ENCODE measurements at regions not wholly inside any gene's neighbourhood (a gene's known extent, or its start where the extent isn't known, plus 50 kb on each side); places are given as distances from the start of the nearest gene placed in this dataset.
A peak's percentile ranks its signal among the peaks of the same experiment; 100 is the strongest.

- H3K4me3 ChIP-seq = no peak overlapping the region
- 61 to 62% methylated on average over 1 of the region's 1 CpG for WGBS, 2 donors
- H3K9me3 ChIP-seq = no peaks in the 10 kb centered on the region
- H3K27ac ChIP-seq = no peak overlapping the region
- peaks cover 0 to 8% (median 0%) of the 10 kb centered on the region in 4 donors for H3K4me1 ChIP-seq
- no peaks in the 10 kb centered on the region for H3K36me3 ChIP-seq
- TF ChIP-seq POLR2A (IDR thresholded peaks at IDR 0.05) (no peak), CTCF (IDR thresholded peaks at IDR 0.05) (no peak), EP300 (IDR thresholded peaks at IDR 0.05) (no peak)
- H3K27me3 ChIP-seq = no peaks in the 10 kb centered on the region
- DNase-seq (ENCODE audit: low spot score in 2 of 2) = no peak
These were observed 491.3 kb upstream of the AGTR1 start for GRCh38 chr3:148206446-148206845.

- Histone ChIP-seq H3K4me3 (no peak overlapping the region), H3K36me3 (no peaks in the 10 kb centered on the region), H3K4me1 (peaks cover 0 to 2% (median 0%) of the 10 kb centered on the region in 4 donors), H3K27ac (no peak overlapping the region), H3K9me3 (no peaks in the 10 kb centered on the region), H3K27me3 (no peaks in the 10 kb centered on the region)
- DNase-seq (ENCODE audit: low spot score in 2 of 2) = no peak
- no peak for TF ChIP-seq CTCF (IDR thresholded peaks at IDR 0.05)
- TF ChIP-seq POLR2A (IDR thresholded peaks at IDR 0.05) = no peak
- TF ChIP-seq EP300 (IDR thresholded peaks at IDR 0.05) = no peak
These were observed 488.7 kb upstream of the AGTR1 start for GRCh38 chr3:148208975-148209374.

- H3K27ac ChIP-seq = no peak overlapping the region
- H3K4me1 ChIP-seq = no peaks in the 10 kb centered on the region
- no peaks in the 10 kb centered on the region for H3K36me3 ChIP-seq
- no peaks in the 10 kb centered on the region for H3K9me3 ChIP-seq
- no peak overlapping the region for H3K4me3 ChIP-seq
- H3K27me3 ChIP-seq = no peaks in the 10 kb centered on the region
- peak in 1 of 2 donors; percentile 9 for DNase-seq (ENCODE audit: low spot score in 2 of 2)
- TF ChIP-seq EP300 (IDR thresholded peaks at IDR 0.05) = no peak
- TF ChIP-seq POLR2A (IDR thresholded peaks at IDR 0.05) = no peak
- TF ChIP-seq CTCF (IDR thresholded peaks at IDR 0.05) = no peak
These were observed 486.0 kb upstream of the AGTR1 start for GRCh38 chr3:148211725-148212124.

DNA sequence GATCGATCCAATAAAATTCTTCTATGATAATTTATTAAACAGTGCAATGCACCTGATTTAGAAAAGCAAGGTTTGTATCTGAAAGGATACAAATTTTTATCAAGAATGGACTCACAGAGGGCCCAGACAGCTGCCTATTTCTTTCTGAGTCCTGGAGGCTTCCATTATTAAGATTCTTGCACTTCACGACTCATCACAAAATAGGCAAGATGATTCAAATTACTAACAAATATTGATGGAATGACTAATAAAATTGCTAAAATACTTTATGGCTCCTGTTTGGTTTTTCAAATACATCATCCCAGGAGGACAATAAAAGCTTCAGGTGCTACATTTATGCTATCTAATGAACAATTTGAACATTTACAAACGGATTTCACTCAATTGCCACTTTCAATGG is 483.0 kb upstream of the AGTR1 start:
- 88 to 91% methylated on average over 3 of the region's 3 CpGs for WGBS, 2 donors
- Histone ChIP-seq H3K4me1 (peaks cover 0 to 3% (median 0%) of the 10 kb centered on the region in 4 donors), H3K27me3 (no peaks in the 10 kb centered on the region), H3K4me3 (no peak overlapping the region), H3K36me3 (no peaks in the 10 kb centered on the region), H3K27ac (no peak overlapping the region), H3K9me3 (no peaks in the 10 kb centered on the region)
- TF ChIP-seq EP300 (IDR thresholded peaks at IDR 0.05) (no peak), CTCF (IDR thresholded peaks at IDR 0.05) (no peak), POLR2A (IDR thresholded peaks at IDR 0.05) (no peak)
- DNase-seq (ENCODE audit: low spot score in 2 of 2) = no peak

- Histone ChIP-seq H3K4me1 (peaks cover 0 to 3% (median 0%) of the 10 kb centered on the region in 4 donors), H3K27ac (no peak overlapping the region), H3K9me3 (no peaks in the 10 kb centered on the region), H3K27me3 (no peaks in the 10 kb centered on the region), H3K4me3 (no peak overlapping the region), H3K36me3 (no peaks in the 10 kb centered on the region)
- 77 to 79% methylated on average over 3 of the region's 3 CpGs for WGBS, 2 donors
- TF ChIP-seq EP300 (IDR thresholded peaks at IDR 0.05) = no peak
- no peak for TF ChIP-seq POLR2A (IDR thresholded peaks at IDR 0.05)
- TF ChIP-seq CTCF (IDR thresholded peaks at IDR 0.05) = no peak
- no peak for DNase-seq (ENCODE audit: low spot score in 2 of 2)
These were observed 480.4 kb upstream of the AGTR1 start for GRCh38 chr3:148217317-148217716.
